A204.1 (cell line): ENCODE measurements at regions not wholly inside any gene's neighbourhood (a gene's known extent, or its start where the extent isn't known, plus 50 kb on each side); places are given as distances from the start of the nearest gene placed in this dataset.
A peak's percentile ranks its signal among the peaks of the same experiment; 100 is the strongest.

ENCODE experiments used
- FAIRE-seq: peaks from 2 replicates; lab custom pipeline; 2012; peaks lifted over from hg19 to GRCh38; lab: Jason Lieb, UNC

- no peak for FAIRE-seq
Measured at GRCh38 chr7:16136896-16137295, 284.4 kb downstream of the CRPPA start.

DNA sequence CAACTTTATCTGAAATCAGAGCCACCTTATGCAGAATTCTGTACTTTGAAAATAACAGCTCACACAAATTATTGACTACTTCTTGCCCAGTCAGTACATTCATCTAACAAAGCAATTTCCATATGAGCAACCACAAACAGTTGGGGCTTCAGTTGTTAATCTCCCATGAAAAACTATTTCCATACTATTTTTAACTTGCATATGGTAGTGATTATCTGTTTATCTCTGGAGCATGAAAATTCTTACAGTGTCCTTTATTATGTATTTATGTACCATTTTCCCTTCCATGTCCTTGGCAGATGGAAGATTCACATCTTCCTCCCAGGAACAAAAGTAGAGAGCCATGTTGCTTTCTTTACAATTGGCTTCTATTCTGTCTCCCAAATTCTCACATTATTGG, 285.7 kb downstream of the CRPPA start:
- no peak for FAIRE-seq

DNA sequence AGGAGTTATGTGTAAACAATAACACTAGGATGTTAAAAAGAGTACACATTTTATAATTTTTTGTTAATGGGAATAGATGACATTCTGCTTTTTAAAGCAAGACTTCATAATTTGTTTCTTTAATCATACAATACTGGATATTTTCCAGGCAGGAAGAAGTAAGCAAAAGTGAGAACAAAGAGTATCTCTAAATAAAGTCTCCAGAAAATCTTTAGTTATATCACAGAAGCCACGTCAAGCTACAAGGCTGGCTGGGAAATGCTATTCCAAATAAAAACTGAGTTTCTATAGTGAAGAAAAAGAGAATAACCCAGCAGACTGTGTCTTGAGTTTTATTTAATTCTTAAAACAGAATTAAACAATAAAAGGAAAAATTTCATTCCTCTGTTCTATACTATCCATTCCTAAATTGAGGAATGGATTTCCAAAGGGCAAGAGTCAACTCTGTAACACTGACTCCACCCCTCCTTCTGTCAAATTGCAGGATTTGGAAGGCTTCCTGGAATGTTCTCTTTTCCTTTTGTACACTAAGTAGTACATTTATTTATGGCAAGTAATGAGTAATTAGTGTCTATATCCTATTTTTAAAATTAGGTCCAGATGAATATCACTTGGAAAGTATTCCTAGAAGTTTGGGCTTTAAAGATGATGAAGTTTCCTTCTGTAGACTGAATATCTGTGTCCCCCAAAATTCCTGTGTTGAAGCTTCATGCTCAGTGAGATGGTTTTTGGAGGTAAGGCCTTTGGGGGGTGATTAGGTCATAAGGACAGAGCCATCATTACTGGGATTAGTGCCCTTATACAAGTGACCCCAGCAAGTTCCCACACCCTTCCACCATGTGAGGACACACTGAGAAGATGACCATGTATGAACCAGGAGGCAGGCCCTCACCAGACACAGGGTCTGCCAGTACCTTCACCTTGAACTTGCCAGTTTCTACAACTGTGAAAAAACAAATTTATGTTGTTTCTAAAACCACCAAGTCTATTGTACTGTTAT, 290.9 kb downstream of the CRPPA start:
- no peak for FAIRE-seq

DNA sequence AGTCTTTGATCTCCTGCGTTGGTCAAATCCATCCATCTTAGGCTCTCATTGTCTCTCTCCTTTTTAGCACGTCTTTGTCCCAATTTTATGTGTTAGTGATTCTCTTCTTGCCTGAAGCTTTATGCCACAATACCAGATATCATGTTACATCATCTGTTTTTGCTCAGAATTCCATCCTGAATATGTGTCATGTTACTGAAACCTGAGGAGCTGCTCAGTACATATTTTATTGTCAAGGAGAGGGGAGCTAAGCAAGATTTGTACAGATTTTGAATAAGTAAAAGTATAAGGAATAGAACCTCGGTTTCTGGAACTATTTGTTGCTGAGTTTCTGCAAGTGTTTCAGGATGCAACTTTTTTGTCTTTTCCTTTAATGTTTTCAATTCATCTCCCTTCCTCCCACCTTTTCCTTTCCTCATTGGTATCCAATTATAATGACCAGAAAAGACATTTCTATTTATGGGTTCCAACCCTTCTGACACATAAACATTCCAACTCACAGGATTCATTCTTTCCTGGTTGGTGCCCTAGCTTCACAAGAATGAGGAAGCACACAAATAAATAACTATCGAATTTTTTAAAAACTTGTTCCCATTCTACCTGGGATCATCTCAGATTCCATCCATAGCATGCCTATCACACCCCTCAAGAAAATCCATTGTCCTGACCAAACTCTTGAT, 291.8 kb downstream of the CRPPA start:
- FAIRE-seq: no peak

DNA sequence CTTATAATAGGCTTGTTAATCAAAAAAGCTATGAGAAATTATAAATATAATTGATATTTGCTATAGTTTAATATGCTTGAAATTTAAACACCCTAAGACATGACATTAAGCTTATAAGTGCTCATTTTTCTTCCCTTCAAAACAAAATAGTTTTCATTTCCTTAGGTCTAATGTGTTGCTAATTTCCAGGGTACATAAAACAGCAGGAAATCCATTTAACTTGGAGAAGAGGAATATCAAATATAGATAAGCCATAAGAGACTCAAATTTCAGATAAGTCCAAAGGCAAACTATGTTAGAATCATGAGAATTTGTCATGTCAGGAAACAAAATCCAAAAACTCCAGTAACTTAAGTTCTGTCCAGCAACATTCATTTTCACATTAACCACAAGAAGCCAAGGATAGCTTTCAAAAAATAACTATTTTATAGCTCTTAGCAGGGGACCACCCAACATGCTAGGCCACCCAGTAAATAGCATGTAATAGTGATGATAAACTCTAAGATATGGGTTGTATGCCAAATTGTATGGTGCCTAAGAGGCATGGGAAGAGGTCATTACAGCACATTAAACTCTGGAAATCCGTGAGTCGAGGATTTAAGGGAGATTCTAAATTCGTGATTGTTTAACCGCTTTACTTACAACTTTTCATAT, 298.1 kb downstream of the CRPPA start:
- no peak for FAIRE-seq

DNA sequence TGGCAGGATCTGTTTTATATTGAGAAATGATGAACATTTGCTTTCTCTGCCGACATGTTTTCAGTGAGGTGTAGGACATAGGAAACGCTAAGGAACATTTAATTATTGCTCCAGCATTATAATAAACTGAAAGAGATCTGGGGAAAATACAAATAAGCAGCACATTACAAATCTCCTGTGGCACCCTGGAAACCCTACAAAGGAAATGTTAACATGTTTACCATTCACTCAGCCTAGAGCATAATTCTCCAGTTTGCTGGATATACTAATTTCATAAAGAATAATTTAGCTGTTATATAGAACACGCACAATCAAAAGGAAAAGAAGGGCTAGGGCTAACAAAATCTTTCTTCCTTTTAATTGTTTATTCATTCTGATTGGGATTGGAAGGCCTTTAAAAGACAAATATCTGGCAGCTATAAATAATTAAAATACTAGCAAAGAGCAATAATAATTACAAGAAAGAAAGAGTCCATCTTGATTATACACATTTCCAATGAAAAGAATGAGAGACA, 299.4 kb downstream of the CRPPA start:
- FAIRE-seq: no peak

GRCh38 chr7:16115374-16115773, 306.0 kb downstream of the CRPPA start:
- FAIRE-seq: no peak

GRCh38 chr7:16114633-16115032, 306.7 kb downstream of the CRPPA start:
- peak; percentile 62 for FAIRE-seq

- no peak for FAIRE-seq
Measured at GRCh38 chr7:16114071-16114470, 307.3 kb downstream of the CRPPA start.

GRCh38 chr7:16113058-16113457, 308.3 kb downstream of the CRPPA start:
- peak; percentile 25 for FAIRE-seq

DNA sequence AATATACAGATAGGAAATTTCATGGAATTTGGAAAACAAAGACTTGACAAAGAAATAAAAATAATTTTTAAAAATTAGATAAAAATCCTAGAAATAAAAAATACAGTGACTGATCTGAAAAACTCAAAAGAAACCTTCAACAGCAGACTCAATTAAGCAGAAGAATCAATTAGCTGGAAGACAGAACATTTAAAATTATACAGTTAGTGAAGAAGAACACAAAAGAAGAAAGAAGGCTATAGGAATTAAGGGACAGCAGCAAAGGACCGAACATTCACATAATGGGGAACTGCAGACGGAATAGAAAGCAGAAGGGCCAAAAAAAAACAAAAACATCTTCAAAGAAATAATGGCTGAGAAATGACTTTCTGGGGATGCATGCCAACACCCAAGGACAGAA, 314.5 kb downstream of the CRPPA start:
- FAIRE-seq: no peak

DNA sequence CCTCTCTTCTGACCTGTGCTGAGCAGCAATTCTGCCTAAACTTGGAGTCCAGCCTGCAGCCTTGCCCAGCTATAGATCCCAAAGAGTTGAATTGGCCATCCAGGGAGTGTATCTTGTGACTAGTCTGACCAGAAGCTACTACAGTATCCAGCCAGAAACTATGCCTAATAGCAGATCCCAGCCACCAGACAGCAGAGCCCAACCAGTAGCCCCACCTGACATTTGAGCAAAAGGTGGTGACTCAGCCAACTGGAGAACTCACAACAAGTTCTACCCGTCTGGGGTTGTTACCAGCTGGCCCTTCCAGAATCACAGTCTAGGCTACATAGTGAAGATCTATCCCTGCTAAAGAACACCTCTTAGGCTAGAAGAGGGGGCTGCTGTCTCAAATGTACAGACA, 315.0 kb downstream of the CRPPA start:
- no peak for FAIRE-seq

- FAIRE-seq: no peak
Measured at GRCh38 chr7:16099302-16099849, 322.0 kb downstream of the CRPPA start.

GRCh38 chr7:16098585-16099179, 322.7 kb downstream of the CRPPA start:
- FAIRE-seq: peak; percentile 63

GRCh38 chr7:16098058-16098457, 323.3 kb downstream of the CRPPA start:
- FAIRE-seq: no peak

GRCh38 chr7:16095171-16095950, 326.0 kb downstream of the CRPPA start:
- peak; percentile 57 for FAIRE-seq

- no peak for FAIRE-seq
Measured at GRCh38 chr7:16094651-16095050, 326.7 kb downstream of the CRPPA start.

- FAIRE-seq: no peak
Measured at GRCh38 chr7:16092711-16093110, 328.6 kb downstream of the CRPPA start.

DNA sequence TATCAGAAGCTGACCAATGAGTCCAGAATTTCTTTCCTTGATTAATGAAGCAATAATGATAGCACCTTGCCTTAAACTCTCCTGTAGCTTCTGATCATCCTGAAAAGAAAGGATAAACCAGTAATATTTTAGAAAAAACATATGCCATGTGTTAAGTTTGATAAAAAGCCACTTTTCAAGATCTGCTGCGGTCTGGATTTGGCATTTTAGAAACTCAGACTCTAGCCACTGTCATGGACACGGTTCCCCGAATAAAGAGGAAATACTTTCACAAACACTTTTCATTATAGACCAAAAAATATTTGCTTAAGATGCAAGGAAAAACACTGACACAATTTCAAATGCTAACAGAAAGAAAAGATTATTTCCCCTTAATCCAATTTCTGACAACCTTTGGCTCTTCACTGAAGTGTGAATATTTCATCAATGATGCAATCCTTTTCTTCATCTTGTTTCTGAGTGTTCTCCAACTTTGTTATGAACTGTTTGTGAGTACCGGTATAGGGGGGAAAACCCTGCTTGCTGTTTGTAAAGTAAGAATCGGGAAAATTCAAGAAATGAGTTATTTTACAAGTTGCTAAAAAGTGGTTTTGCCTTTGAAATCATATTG, 329.5 kb downstream of the CRPPA start:
- no peak for FAIRE-seq

DNA sequence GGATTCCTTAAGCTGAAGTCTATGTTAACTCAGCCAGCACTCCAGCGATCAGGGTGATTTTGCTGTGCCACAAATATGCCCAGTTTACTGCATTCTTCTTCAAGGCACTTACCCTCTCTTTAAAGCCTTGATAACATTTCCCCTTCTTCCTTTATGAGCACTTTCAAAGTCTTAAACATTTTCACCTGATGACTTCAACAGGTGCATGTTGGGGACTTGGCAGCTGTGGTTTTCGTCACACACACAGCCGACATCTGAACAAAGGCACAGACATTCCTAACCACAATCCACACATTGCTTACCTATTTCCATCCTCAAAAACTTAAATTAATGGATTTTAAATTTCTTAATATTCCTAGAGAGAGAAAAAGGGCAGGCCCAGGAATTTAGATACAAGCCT, 331.5 kb downstream of the CRPPA start:
- no peak for FAIRE-seq

DNA sequence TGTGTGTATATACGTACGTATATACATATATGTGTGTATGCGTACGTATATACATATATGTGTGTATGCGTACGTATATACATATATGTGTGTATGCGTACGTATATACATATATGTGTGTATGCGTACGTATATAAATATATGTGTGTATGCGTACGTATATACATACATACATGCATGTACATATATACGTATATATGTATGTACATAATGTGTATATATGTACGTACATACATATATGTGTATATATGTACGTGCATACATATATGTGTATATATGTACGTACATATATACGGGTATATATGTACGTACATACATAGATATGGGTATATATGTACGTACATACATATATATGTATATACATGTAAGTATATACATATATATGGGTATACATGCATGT, 332.1 kb downstream of the CRPPA start:
- FAIRE-seq: peak; percentile 49
